ENCODE measurements at regions not wholly inside any gene's neighbourhood (a gene's known extent, or its start where the extent isn't known, plus 50 kb on each side); places are given as distances from the start of the nearest gene placed in this dataset.

DNA sequence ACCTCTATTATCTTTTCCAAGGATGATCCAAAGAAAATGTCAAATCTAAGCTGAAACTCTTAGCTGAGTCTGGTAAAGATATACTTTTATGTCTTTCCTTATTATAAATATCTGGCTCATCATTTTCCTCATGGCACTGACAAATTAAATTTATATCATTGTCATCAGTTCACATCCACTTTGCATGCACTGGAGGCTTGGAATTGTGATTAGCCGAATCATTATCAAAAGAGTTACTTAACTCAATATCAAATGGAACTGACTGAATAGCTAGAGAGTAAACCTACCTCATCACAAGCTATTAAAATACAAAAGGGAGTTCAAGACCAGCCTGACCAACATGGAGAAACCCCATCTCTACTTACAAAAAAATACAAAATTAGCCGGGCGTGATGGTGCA, 713.9 kb upstream of the MARCKS start:
- Histone ChIP-seq H3K79me2 (ENCODE audit: insufficient read depth, low read length) (no peaks in the 10 kb centered on the region), H3K4me2 (ENCODE audit: low read length) (no peak overlapping the region), H2AFZ (ENCODE audit: low read depth, low read length) (no peak overlapping the region), H3K36me3 (ENCODE audit: insufficient read depth, low read length) (no peaks in the 10 kb centered on the region), H3K4me3 (ENCODE audit: insufficient read depth, low read depth, low read length) (no peak overlapping the region), H3K4me1 (ENCODE audit: insufficient read depth, low read length) (no peaks in the 10 kb centered on the region), H3K27me3 (ENCODE audit: insufficient read depth, low read length) (no peaks in the 10 kb centered on the region), H3K27ac (ENCODE audit: low read depth, low read length) (no peak overlapping the region), H4K20me1 (ENCODE audit: insufficient read depth, low read length) (no peaks in the 10 kb centered on the region), H3K9ac (ENCODE audit: low read length) (no peak overlapping the region), H3K9me3 (ENCODE audit: insufficient read depth, low read depth, low read length) (no peaks in the 10 kb centered on the region)
- H3K4me3 Mint-ChIP-seq (ENCODE audit: unreplicated experiment), result no peak overlapping the region
- no peak for DNase-seq (ENCODE audit: low read depth)
- H3K4me1 Mint-ChIP-seq (ENCODE audit: low read depth, unreplicated experiment), result peaks cover 12% of the 10 kb centered on the region
- no peaks in the 10 kb centered on the region for H3K27me3 Mint-ChIP-seq (ENCODE audit: low read depth, unreplicated experiment)
- no peaks in the 10 kb centered on the region for H3K9me3 Mint-ChIP-seq (ENCODE audit: unreplicated experiment)
- no peak overlapping the region for H3K27ac Mint-ChIP-seq (ENCODE audit: unreplicated experiment)
- no peak for TF ChIP-seq EZH2 (IDR thresholded peaks at IDR 0.05; ENCODE audit: insufficient read depth, low read length)
- TF ChIP-seq CTCF (IDR thresholded peaks at IDR 0.05; ENCODE audit: insufficient read depth, low read depth, low read length), result no peak
- FAIRE-seq, result no peak
- H3K36me3 Mint-ChIP-seq (ENCODE audit: low read depth, unreplicated experiment), result no peaks in the 10 kb centered on the region

- TF ChIP-seq EZH2 (IDR thresholded peaks at IDR 0.05; ENCODE audit: insufficient read depth, low read length) (no peak), CTCF (IDR thresholded peaks at IDR 0.05; ENCODE audit: insufficient read depth, low read depth, low read length) (no peak)
- no peaks in the 10 kb centered on the region for H4K20me1 ChIP-seq (ENCODE audit: insufficient read depth, low read length)
- H3K4me1 Mint-ChIP-seq (ENCODE audit: low read depth, unreplicated experiment), result peaks cover 12% of the 10 kb centered on the region
- no peaks in the 10 kb centered on the region for H3K79me2 ChIP-seq (ENCODE audit: insufficient read depth, low read length)
- H3K27me3 Mint-ChIP-seq (ENCODE audit: low read depth, unreplicated experiment), result no peaks in the 10 kb centered on the region
- no peaks in the 10 kb centered on the region for H3K27me3 ChIP-seq (ENCODE audit: insufficient read depth, low read length)
- no peak overlapping the region for H3K9ac ChIP-seq (ENCODE audit: low read length)
- DNase-seq (ENCODE audit: low read depth) (no peak), FAIRE-seq (no peak)
- H3K36me3 Mint-ChIP-seq (ENCODE audit: low read depth, unreplicated experiment), result no peaks in the 10 kb centered on the region
- H3K4me3 ChIP-seq (ENCODE audit: insufficient read depth, low read depth, low read length), result no peak overlapping the region
- no peak overlapping the region for H3K27ac ChIP-seq (ENCODE audit: low read depth, low read length)
- no peak overlapping the region for H3K27ac Mint-ChIP-seq (ENCODE audit: unreplicated experiment)
- no peak overlapping the region for H2AFZ ChIP-seq (ENCODE audit: low read depth, low read length)
- no peaks in the 10 kb centered on the region for H3K36me3 ChIP-seq (ENCODE audit: insufficient read depth, low read length)
- no peak overlapping the region for H3K4me3 Mint-ChIP-seq (ENCODE audit: unreplicated experiment)
- H3K4me2 ChIP-seq (ENCODE audit: low read length), result no peak overlapping the region
- H3K9me3 Mint-ChIP-seq (ENCODE audit: unreplicated experiment), result no peaks in the 10 kb centered on the region
- H3K4me1 ChIP-seq (ENCODE audit: insufficient read depth, low read length), result no peaks in the 10 kb centered on the region
- H3K9me3 ChIP-seq (ENCODE audit: insufficient read depth, low read depth, low read length), result no peaks in the 10 kb centered on the region
These were observed 713.0 kb upstream of the MARCKS start for GRCh38 chr6:113144117-113144516.

GRCh38 chr6:113146878-113147277, 710.3 kb upstream of the MARCKS start:
- peaks cover 12% of the 10 kb centered on the region for H3K4me1 Mint-ChIP-seq (ENCODE audit: low read depth, unreplicated experiment)
- H3K9me3 ChIP-seq (ENCODE audit: insufficient read depth, low read depth, low read length), result no peaks in the 10 kb centered on the region
- no peaks in the 10 kb centered on the region for H3K4me1 ChIP-seq (ENCODE audit: insufficient read depth, low read length)
- H3K27me3 ChIP-seq (ENCODE audit: insufficient read depth, low read length), result no peaks in the 10 kb centered on the region
- H3K27ac Mint-ChIP-seq (ENCODE audit: unreplicated experiment), result no peak overlapping the region
- DNase-seq (ENCODE audit: low read depth) (no peak), FAIRE-seq (peak; percentile 69)
- no peak overlapping the region for H2AFZ ChIP-seq (ENCODE audit: low read depth, low read length)
- no peak overlapping the region for H3K4me3 Mint-ChIP-seq (ENCODE audit: unreplicated experiment)
- no peaks in the 10 kb centered on the region for H3K79me2 ChIP-seq (ENCODE audit: insufficient read depth, low read length)
- H3K27ac ChIP-seq (ENCODE audit: low read depth, low read length), result no peak overlapping the region
- H3K36me3 Mint-ChIP-seq (ENCODE audit: low read depth, unreplicated experiment), result no peaks in the 10 kb centered on the region
- H3K9me3 Mint-ChIP-seq (ENCODE audit: unreplicated experiment), result no peaks in the 10 kb centered on the region
- no peak overlapping the region for H3K4me2 ChIP-seq (ENCODE audit: low read length)
- no peak overlapping the region for H3K4me3 ChIP-seq (ENCODE audit: insufficient read depth, low read depth, low read length)
- H3K27me3 Mint-ChIP-seq (ENCODE audit: low read depth, unreplicated experiment), result no peaks in the 10 kb centered on the region
- TF ChIP-seq EZH2 (IDR thresholded peaks at IDR 0.05; ENCODE audit: insufficient read depth, low read length) (no peak), CTCF (IDR thresholded peaks at IDR 0.05; ENCODE audit: insufficient read depth, low read depth, low read length) (no peak)
- no peaks in the 10 kb centered on the region for H3K36me3 ChIP-seq (ENCODE audit: insufficient read depth, low read length)
- no peak overlapping the region for H3K9ac ChIP-seq (ENCODE audit: low read length)
- no peaks in the 10 kb centered on the region for H4K20me1 ChIP-seq (ENCODE audit: insufficient read depth, low read length)
